Upper lobe of right lung (tissue), 1 donor: ENCODE measurements at regions not wholly inside any gene's neighbourhood (a gene's known extent, or its start where the extent isn't known, plus 50 kb on each side); places are given as distances from the start of the nearest gene placed in this dataset.

ENCODE experiments used
- ATAC-seq: fragments of 200-7000 bp; cut with Tn5 transposase; one replicate; pipeline ENCODE4 v1.9.1; 2020; ENCODE audit warnings: mild to moderate bottlenecking, moderate library complexity
- DNase-seq: peaks from one replicate; pipeline ENCODE4 v3.0.0-alpha.2; 2020
- H3K27ac ChIP-seq: fragments of 200-600 bp; one replicate; pipeline ENCODE4 v1.8.0; 2022
- H3K27me3 ChIP-seq: fragments of 200-600 bp; one replicate; pipeline ENCODE4 v1.8.0; 2022; ENCODE audit warnings: mild to moderate bottlenecking
- H3K36me3 ChIP-seq: fragments of 200-600 bp; one replicate; pipeline ENCODE4 v1.8.0; 2022
- H3K4me1 ChIP-seq: fragments of 200-600 bp; one replicate; pipeline ENCODE4 v1.8.0; 2022
- H3K4me3 ChIP-seq: fragments of 200-600 bp; one replicate; pipeline ENCODE4 v1.8.0; 2022; ENCODE audit warnings: mild to moderate bottlenecking
- H3K9me3 ChIP-seq: fragments of 200-600 bp; one replicate; pipeline ENCODE4 v1.8.0; 2022
- intact Hi-C: fragments of 100-400 bp; cut with DNase I; formaldehyde crosslinking; loops from one replicate; pipeline ENCODE4 v1.11.0; 2022
- TF ChIP-seq, protein P1 (sequence below): fragments of 200-600 bp; IDR thresholded peaks from one replicate; pipeline ENCODE4 v1.8.0; 2022; ENCODE audit warnings: antibody characterized with exemption
- donor health status: DM: no; HTN: yes; CAD: no; lungs with severe emphysema.

DNA sequence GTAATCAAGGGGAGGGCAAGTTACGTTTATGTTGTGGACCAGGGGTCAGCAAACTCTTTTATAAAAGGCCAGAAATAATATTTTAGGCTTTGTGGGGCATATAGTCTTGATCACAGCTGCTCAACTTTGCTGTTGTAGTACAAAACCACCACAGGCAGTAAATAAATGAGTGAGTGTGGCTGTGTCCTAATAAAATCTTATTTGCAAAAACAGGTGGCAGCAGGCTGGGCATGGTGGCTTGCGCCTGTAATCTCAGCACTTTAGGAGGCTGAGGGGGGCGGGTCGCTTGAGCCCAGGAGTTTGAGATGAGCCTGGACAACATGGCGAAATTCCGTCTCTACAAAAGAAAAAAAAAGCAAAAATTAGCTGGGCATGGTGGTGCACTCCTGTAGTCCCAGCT is 57.9 kb upstream of the NUP160 start:
- Histone ChIP-seq H3K4me3 (no peak overlapping the region), H3K36me3 (no peaks in the 10 kb centered on the region), H3K27me3 (no peaks in the 10 kb centered on the region), H3K9me3 (no peaks in the 10 kb centered on the region), H3K4me1 (peaks cover 16% of the 10 kb centered on the region), H3K27ac (peak overlapping the region; percentile 36)
- intact Hi-C loops, result no loop called here
- TF ChIP-seq, protein P1, sequence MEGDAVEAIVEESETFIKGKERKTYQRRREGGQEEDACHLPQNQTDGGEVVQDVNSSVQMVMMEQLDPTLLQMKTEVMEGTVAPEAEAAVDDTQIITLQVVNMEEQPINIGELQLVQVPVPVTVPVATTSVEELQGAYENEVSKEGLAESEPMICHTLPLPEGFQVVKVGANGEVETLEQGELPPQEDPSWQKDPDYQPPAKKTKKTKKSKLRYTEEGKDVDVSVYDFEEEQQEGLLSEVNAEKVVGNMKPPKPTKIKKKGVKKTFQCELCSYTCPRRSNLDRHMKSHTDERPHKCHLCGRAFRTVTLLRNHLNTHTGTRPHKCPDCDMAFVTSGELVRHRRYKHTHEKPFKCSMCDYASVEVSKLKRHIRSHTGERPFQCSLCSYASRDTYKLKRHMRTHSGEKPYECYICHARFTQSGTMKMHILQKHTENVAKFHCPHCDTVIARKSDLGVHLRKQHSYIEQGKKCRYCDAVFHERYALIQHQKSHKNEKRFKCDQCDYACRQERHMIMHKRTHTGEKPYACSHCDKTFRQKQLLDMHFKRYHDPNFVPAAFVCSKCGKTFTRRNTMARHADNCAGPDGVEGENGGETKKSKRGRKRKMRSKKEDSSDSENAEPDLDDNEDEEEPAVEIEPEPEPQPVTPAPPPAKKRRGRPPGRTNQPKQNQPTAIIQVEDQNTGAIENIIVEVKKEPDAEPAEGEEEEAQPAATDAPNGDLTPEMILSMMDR, result no peak
- DNase-seq (no peak), ATAC-seq (no peak)

DNA sequence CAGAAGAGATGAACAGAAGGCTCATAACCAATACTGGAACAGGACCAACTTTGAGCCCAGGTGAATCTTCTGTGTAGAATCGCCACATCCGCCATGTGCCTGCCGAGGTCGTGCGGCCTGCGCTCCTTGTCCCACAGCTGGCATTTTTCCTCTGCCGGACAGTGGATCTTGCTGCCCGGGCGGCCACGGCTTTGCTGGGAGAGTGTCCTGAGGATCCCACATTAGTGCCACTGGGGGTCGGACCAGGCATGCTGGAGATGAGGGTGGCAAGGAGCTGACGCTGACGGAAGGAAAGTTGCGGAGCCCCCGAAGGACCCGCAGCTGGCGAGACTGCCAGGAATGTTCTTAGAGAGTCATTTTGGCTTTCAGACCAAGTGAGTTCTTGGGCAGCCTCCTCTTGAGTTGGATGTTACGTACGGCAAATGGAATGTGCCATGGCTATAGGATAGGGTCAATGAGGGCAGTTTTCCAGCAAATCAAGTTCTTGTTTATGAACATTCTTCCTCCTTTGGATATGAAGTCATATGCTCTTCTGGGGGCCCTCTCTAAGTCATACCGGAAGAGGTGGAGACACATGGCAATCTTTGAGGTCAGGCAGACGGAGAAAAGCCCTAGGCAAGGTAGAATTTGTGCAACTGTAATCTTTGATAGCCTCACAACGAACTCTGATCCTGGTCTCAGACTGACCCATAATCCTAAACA is 57.4 kb upstream of the NUP160 start:
- intact Hi-C loops, result no loop called here
- Histone ChIP-seq H3K36me3 (no peaks in the 10 kb centered on the region), H3K9me3 (no peaks in the 10 kb centered on the region), H3K27ac (peak overlapping the region; percentile 36), H3K4me1 (peaks cover 16% of the 10 kb centered on the region), H3K27me3 (no peaks in the 10 kb centered on the region), H3K4me3 (no peak overlapping the region)
- no peak for DNase-seq
- peak; percentile 70 for ATAC-seq
- TF ChIP-seq, protein P1, result no peak

DNA sequence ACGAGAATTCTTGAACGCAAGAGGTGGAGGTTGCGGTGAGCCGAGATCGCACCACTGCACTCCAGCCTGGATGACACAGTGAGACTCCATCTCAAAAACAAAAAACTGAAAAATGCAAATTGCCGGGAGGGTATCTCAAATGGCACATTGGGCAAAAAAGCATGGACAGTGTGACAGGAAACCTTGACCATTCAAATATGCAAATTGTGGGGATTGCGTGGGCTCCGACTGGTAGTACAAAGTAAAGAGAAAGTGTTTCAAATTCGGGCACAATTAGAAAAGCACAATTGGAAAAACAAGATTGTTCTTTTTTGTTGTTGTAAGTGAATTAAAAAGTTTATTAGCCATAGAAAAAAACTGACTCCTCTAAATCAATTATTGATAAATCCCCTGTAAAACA is 56.7 kb upstream of the NUP160 start:
- intact Hi-C loops, result no loop called here
- H3K4me1 ChIP-seq, result peaks cover 16% of the 10 kb centered on the region
- no peaks in the 10 kb centered on the region for H3K9me3 ChIP-seq
- TF ChIP-seq, protein P1, result no peak
- H3K27ac ChIP-seq, result no peak overlapping the region
- H3K4me3 ChIP-seq, result no peak overlapping the region
- no peaks in the 10 kb centered on the region for H3K36me3 ChIP-seq
- no peaks in the 10 kb centered on the region for H3K27me3 ChIP-seq
- ATAC-seq, result no peak
- DNase-seq, result no peak

DNA sequence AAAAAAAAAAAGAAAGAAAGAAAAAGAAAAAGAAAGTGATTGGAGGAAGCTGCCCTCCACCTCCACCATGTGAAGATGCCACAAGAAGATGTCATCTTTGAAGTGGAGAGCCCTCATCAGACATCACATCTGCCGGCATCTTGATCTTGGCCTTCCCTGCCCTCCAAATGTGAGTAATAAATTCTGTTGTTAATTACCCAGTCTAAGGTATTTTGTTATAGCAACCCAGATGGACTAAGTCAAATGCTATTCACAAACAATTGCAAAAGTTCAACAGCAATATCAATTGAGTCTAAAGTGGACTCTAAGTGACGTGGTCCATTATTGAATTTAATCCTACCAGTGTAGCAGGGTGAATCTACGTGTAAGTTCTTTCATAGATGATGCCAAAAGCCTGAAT is 55.9 kb upstream of the NUP160 start:
- no peaks in the 10 kb centered on the region for H3K9me3 ChIP-seq
- H3K27me3 ChIP-seq, result no peaks in the 10 kb centered on the region
- no peak overlapping the region for H3K27ac ChIP-seq
- TF ChIP-seq, protein P1, result no peak
- H3K36me3 ChIP-seq, result no peaks in the 10 kb centered on the region
- H3K4me1 ChIP-seq, result peaks cover 16% of the 10 kb centered on the region
- ATAC-seq (no peak), DNase-seq (no peak)
- no peak overlapping the region for H3K4me3 ChIP-seq
- intact Hi-C loops, result no loop called here

DNA sequence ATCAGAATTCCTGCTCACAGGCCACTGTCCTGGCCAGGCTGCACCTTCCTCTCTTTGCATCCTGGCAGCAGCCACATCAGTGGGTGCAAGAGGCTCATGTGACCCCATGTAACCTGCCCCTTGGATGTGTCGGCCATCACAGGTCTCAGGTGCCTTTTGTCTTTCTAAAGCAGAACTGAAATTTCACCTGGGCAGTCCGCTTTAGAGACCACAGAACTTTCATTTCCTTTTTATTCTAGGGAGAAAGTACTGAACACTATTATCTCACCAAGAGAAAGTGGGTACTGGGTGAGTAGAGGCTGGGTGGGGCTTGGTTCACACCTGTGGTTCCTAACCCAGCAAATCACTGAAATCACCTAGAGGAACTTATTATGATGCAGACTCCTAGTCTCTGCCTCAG is 51.7 kb upstream of the NUP160 start:
- intact Hi-C loops, result no loop called here
- ATAC-seq, result no peak
- Histone ChIP-seq H3K36me3 (no peaks in the 10 kb centered on the region), H3K27me3 (no peaks in the 10 kb centered on the region), H3K4me3 (no peak overlapping the region), H3K27ac (no peak overlapping the region), H3K9me3 (no peaks in the 10 kb centered on the region), H3K4me1 (no peaks in the 10 kb centered on the region)
- DNase-seq, result no peak
- TF ChIP-seq, protein P1, result no peak
